Rectal smooth muscle tissue (tissue), 1 donor: ENCODE measurements at regions not wholly inside any gene's neighbourhood (a gene's known extent, or its start where the extent isn't known, plus 50 kb on each side); places are given as distances from the start of the nearest gene placed in this dataset.

Source experiments
- H3K27ac ChIP-seq: one replicate; pipeline ENCODE4 v1.7.0; 2013; ENCODE audit warnings: low read depth, low read length, inconsistent platforms
- H3K27me3 ChIP-seq: one replicate; pipeline ENCODE4 v1.7.0; 2013; ENCODE audit warnings: low read length; ENCODE audit not compliant: control insufficient read depth, insufficient read depth
- H3K36me3 ChIP-seq: one replicate; pipeline ENCODE4 v1.7.0; 2013; ENCODE audit warnings: low read length; ENCODE audit not compliant: control insufficient read depth, insufficient read depth
- H3K4me1 ChIP-seq: one replicate; pipeline ENCODE4 v1.7.0; 2013; ENCODE audit warnings: low read length; ENCODE audit not compliant: control insufficient read depth, insufficient read depth
- H3K4me3 ChIP-seq: one replicate; pipeline ENCODE4 v1.7.0; 2013; ENCODE audit warnings: low read length
- H3K9ac ChIP-seq: one replicate; pipeline ENCODE4 v1.7.0; 2013; ENCODE audit warnings: low read length

DNA sequence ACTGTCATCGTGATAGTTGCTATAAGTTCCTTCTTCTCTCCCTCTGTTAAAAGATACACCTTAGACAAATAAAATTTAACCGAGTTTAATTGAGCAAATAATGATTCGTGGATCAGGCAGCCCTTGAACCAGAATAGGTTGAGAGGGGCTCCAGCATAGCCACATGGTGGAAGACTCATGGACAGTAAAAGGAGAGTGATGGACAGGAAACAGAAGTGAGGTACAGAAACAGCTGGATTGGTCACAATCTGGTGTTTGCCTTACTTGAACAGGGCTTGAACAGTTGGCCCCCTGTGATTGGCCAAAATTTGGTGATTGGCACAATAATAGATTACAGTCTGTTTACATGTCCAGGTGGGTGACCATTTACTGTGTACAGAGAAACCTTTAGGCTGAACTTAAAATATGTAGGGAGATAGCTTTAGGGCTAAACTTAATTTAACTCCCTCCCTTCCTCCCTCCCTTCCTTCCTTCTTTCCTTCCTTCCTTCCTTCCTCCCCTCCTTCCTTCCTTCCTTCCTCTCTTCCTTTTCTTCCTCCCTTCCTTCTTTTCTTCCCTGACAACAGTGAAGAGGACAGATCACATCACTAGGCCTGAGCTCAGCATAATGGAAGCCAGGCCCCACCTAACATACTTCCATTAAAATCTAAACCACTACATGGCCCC, 531.8 kb upstream of the JARID2 start:
- no peaks in the 10 kb centered on the region for H3K36me3 ChIP-seq
- no peak overlapping the region for H3K27ac ChIP-seq
- H3K9ac ChIP-seq: no peak overlapping the region

DNA sequence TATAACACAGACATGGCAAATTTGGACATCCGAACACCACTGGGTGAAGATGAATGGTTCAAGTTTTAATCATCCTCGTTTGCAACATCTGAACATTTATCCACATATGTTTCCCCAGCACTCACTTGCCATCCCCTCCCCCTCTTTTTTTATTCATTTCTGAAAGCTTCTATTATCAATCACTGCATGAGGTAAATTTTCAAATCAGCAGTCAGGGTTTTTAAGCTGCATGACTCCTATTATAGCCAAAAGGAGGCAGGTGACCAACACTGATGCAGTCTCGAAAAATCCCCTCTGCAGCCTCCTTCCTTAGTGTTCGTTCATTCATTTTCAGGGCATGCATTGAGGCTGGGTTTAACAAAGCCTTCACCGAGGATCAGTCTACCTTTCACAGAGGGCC, 530.8 kb upstream of the JARID2 start:
- Histone ChIP-seq H3K27me3 (no peaks in the 10 kb centered on the region), H3K27ac (no peak overlapping the region), H3K4me3 (no peak overlapping the region), H3K4me1 (no peaks in the 10 kb centered on the region), H3K9ac (no peak overlapping the region), H3K36me3 (no peaks in the 10 kb centered on the region)

More for the DNA sequence above, 531.8 kb upstream of the JARID2 start:
- H3K27me3 ChIP-seq: no peaks in the 10 kb centered on the region
- no peak overlapping the region for H3K4me3 ChIP-seq
- H3K4me1 ChIP-seq: no peaks in the 10 kb centered on the region

DNA sequence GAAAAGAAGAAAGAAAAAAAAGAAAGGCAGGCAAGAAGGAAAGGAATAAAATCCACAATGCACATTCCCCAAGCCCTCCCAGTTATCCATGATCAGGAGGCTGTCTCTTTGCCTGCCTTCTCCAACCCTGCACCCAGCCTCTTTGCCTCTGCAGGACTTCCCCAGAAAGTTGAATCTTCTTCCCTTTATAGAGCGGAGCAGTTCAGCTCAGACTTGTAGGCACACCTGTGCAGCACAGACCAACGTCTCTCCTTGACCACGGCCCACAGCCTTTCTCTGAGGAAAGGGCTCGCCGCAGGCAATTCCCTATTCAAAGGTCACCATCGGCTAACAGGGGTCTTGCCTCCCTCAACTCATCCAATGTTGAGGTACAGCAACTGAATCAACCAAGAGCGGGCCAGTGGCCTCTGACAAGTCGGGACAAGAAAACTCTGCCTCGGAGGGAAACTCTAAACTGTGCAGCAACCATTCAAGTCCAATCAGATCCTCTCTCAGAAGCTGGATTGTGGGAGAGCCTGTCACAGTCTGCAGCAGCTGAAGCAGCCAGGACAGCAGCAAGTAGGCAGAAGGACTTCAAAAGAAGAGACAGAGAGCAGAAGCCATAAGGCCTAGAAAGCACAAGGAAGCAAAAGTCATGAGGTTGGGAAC, 529.2 kb upstream of the JARID2 start:
- H3K9ac ChIP-seq: no peak overlapping the region

DNA sequence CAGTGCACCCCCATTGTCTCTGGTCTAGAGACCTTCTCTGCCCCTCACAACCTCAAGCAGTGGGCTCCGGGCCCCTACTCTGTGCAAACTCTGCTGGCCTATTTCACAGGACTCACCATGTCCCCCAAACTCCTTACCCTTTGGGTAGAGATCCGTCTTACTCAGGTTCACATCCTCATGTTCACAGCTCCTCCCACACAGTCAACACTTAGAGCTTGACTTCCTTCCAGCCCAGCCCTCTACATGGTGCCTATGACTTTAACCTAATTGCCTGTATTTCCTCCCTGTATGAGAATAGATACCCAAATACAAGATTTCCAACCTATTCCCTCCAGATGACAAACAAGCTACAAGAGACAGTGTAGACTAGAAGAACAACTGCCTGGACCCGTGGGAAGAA, 528.6 kb upstream of the JARID2 start:
- Histone ChIP-seq H3K4me3 (no peak overlapping the region), H3K27ac (no peak overlapping the region), H3K9ac (no peak overlapping the region), H3K4me1 (no peaks in the 10 kb centered on the region), H3K36me3 (no peaks in the 10 kb centered on the region), H3K27me3 (no peaks in the 10 kb centered on the region)

More for the DNA sequence above, 529.2 kb upstream of the JARID2 start:
- H3K27me3 ChIP-seq: no peaks in the 10 kb centered on the region
- H3K4me3 ChIP-seq: no peak overlapping the region
- H3K36me3 ChIP-seq: no peaks in the 10 kb centered on the region
- no peaks in the 10 kb centered on the region for H3K4me1 ChIP-seq
- no peak overlapping the region for H3K27ac ChIP-seq

DNA sequence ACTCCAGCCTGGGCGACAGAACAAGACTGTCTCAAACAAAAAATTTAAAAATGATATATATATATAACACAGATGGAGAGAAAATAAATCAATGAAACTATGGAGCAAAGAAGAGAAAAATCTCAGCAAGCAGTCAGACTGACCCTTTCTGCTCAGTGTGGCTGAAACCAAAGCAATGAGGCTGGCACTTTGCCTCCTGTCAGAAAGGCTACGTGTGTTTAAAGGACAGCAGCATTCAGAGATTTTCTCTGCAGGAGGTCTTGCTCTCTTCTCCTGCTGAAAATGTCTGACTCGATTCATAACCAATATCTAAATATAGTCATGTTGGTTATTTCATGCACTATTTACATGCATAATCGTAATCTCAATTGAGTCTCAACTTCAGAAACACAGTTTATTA, 527.0 kb upstream of the JARID2 start:
- H3K27me3 ChIP-seq: no peaks in the 10 kb centered on the region
- no peak overlapping the region for H3K4me3 ChIP-seq
- H3K36me3 ChIP-seq: no peaks in the 10 kb centered on the region
- H3K9ac ChIP-seq: no peak overlapping the region
- H3K4me1 ChIP-seq: no peaks in the 10 kb centered on the region
- H3K27ac ChIP-seq: no peak overlapping the region

DNA sequence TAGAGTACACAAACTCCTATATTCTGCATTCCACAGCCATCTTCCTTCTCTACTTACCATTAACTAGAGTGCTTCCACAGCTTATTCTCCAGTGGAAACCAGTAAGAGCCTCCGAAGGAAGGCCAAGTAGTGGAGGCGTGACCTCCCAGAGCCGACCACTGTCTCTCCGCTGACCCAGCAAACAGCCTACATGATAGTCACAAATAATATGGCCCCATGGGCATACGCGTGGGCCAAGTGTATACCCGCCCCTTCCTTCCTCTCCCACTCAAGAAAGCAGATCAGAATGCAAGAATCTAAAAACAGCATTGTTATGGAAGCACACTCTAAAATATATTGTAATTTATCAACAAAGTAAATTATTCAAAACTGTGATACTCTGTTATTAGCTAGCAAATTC, 526.6 kb upstream of the JARID2 start:
- no peak overlapping the region for H3K4me3 ChIP-seq
- H3K4me1 ChIP-seq: no peaks in the 10 kb centered on the region
- H3K36me3 ChIP-seq: no peaks in the 10 kb centered on the region
- H3K27ac ChIP-seq: no peak overlapping the region
- no peak overlapping the region for H3K9ac ChIP-seq
- H3K27me3 ChIP-seq: no peaks in the 10 kb centered on the region

DNA sequence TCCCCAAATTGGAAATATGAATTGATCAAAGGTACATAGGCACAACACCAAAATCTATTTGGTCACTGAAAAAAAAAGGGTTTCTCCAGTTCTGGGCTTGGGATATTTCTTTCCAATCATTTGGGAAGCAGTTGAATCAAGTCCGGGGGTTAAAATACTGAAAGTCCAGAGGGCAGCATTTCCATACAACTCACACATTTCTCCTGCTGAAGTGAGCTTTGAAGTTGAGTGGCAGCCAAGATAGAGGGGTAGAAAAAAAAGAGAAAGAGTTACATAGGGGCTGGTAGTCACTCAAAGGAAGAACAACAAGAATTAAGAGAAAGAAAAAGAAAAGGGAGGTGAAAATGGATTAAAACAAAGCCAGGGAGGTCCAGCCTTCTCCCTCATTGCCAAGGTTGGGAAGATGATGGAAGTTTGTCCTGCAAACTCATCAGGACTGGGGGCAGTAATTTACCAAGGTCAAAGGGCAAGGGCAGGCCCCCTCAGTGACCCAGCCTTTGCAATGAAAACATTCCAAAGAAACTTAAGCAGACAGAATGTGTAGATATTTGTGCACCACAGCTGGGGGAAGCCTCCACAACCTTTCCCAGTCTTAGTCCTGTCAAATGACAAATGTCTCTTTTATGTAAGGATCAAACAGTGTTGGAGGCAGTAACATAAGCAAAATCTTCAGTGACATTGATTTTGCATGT, 525.3 kb upstream of the JARID2 start:
- Histone ChIP-seq H3K4me3 (no peak overlapping the region), H3K27me3 (no peaks in the 10 kb centered on the region), H3K36me3 (no peaks in the 10 kb centered on the region), H3K9ac (no peak overlapping the region), H3K27ac (no peak overlapping the region), H3K4me1 (no peaks in the 10 kb centered on the region)

DNA sequence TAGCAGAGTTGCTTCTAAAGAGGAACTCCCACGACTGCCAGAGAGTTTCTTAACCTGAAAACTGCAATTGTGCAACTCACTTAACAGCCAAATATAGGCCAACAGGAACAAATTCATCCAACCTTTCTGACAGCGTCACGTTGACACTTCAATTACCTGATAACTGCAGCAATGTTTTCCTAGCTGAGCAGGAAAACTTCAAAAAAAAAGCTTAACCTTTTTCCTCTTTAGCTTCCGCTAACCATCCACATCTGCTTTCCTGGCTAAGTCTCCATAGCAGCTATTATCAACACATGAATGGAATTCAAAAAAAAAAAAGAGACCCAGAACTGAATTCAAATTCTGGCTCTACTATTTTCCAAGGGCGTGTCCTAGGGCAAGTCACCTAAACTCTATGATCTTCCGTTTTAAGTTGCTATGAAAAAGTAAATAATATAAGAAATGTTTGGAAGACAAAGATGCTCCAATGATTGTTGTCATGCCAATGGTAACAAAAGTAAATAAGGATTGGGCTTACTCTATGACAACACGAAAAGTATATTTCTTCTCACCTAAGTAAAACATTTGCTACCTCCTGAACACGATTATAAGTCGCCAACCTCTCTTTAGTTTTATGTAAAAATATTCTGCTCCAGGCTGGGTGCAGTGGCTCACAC, 524.6 kb upstream of the JARID2 start:
- Histone ChIP-seq H3K4me3 (no peak overlapping the region), H3K27me3 (no peaks in the 10 kb centered on the region), H3K27ac (no peak overlapping the region), H3K4me1 (no peaks in the 10 kb centered on the region), H3K9ac (no peak overlapping the region), H3K36me3 (no peaks in the 10 kb centered on the region)

DNA sequence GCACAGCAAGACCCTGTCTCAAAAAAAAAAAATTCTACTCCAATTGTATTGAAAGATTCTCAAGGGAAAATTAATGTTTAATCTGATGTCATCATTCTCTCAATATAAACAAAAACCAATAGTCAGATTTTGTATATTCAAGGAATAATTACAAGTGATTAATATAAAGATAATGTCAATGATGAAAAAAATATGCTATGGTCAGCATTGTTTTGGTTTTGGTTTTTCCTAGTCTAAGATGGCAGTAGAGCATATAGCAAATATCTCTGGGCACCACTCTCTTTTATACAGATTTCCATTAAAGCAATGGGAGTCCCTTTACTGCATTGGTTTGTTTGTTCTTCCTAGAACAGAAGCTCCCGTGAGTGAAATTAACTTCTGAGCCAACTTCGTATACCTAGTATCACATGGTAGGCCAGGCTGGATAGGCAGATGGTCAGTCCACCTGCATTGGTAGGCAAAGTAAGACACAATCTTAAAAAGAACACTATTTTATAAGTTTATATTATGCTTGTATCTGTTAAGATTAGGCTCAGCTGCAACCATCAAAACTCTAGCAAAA, 523.8 kb upstream of the JARID2 start:
- Histone ChIP-seq H3K36me3 (no peaks in the 10 kb centered on the region), H3K9ac (no peak overlapping the region), H3K27ac (no peak overlapping the region), H3K4me3 (no peak overlapping the region), H3K4me1 (no peaks in the 10 kb centered on the region), H3K27me3 (no peaks in the 10 kb centered on the region)

DNA sequence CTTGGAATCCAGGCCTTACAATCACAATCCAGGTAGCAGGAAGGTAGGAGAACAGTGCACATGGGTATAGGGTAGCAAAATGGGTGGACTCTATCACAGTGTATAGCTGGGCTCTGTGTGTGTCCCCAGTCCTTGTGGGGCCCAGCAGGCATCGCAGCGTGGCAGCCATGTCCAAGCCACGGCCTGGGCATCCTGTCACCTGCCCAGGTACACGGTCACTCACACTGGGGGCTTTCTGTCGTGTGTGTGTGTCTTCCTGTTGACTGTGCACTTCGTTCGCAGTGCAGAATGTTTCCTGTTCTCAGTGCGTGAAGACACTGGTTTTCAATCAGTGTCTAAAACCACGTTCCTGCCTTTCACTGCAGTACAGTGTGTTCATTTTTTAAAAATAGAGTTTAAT, 523.2 kb upstream of the JARID2 start:
- no peaks in the 10 kb centered on the region for H3K27me3 ChIP-seq
- H3K4me1 ChIP-seq: no peaks in the 10 kb centered on the region
- no peak overlapping the region for H3K9ac ChIP-seq
- H3K4me3 ChIP-seq: no peak overlapping the region
- no peak overlapping the region for H3K27ac ChIP-seq
- no peaks in the 10 kb centered on the region for H3K36me3 ChIP-seq

DNA sequence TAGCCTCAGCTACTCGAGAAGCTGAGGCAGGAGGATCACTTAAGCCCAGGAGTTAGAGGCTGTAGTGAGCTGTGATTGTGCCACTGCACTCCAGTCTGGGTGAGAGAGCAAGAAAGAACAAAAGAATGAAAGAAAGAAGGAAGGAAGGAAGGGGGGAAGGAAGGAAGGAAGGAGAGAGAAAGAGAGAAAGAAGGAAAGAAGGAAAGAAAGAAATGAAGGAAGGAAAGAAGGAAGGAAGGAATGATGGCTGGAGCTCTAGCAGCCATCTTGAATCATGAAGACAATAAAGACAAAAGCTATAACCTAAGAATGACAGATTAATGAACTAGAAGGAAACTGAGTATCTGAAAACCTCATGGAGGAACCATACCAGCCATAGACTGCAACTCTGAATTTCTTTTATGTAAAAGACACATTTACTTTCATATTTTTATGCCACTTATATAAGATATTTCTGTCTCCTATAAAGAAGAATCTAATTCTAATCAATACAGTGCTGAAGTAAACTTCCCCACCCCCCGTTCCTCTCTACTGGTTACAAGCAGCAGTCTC, 522.3 kb upstream of the JARID2 start:
- H3K9ac ChIP-seq: no peak overlapping the region
- H3K27me3 ChIP-seq: no peaks in the 10 kb centered on the region
- no peak overlapping the region for H3K4me3 ChIP-seq
- H3K36me3 ChIP-seq: no peaks in the 10 kb centered on the region
- H3K4me1 ChIP-seq: no peaks in the 10 kb centered on the region
- no peak overlapping the region for H3K27ac ChIP-seq

DNA sequence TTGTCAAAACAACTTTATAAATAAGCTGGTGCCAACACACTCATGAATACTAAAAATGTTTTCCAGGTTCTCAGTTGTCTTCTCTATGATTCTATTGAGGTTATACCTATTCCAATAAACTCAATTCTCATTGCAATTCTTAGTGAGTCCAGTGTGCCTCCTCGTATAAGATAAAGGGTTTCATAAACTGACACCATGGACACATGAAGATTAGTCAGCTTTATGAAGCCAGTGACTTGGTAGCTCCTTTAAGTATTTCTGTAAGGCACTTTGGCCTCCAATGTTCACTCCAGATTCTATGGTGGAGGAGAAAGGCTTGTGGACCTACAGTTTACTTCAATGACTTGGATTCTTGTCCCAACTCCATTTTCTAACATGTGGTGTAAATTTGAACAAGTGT, 521.3 kb upstream of the JARID2 start:
- Histone ChIP-seq H3K36me3 (no peaks in the 10 kb centered on the region), H3K4me1 (no peaks in the 10 kb centered on the region), H3K27ac (no peak overlapping the region), H3K9ac (no peak overlapping the region), H3K27me3 (no peaks in the 10 kb centered on the region), H3K4me3 (no peak overlapping the region)
